ENCODE measurements at regions not wholly inside any gene's neighbourhood (a gene's known extent, or its start where the extent isn't known, plus 50 kb on each side); places are given as distances from the start of the nearest gene placed in this dataset.

- no peak for TF ChIP-seq ATF2 (tag by site-specific recombination; IDR thresholded peaks at IDR 0.05; ENCODE audit: low read depth)
These were observed 73.9 kb downstream of the PDGFA start (continued) for GRCh38 chr7:445563-446288.

DNA sequence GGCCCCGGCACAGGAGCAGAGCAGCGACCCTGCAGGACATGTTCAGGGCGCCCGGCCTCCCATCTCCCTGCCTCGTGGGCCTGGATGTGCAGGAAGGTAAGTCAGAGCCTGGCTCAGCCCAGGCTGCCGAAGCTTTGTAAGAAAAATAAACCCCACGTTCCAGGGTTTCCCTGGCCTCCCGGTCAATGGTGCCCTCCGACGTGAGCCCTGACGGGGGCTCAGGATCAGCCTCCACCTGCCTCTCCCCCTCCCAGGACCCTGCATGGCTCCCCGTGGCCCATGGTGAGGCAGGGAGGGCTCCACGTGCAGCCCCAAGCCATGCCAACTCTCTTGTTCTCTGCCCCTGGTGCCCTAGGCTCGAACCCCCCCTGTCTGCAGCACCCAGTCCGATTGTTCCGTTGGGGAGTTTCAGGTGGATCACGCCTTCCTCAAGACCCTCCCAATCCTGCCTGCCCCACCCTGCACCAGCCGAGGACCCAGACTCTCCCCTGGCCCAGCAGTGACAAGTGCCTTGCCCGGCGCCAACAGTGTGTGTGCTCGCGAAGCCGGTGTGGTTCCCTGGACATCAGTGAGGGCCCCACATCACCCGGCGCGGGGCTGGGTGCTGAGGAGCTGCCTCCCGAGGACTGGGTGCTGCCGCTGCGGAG is 73.2 kb downstream of the PDGFA start:
- POLR2A ChIA-PET, result no interaction called here
- TF ChIP-seq ZNF416 (tag by site-specific recombination; IDR thresholded peaks at IDR 0.05), result no peak
- no peak for TF ChIP-seq ZNF248 (tag by site-specific recombination; IDR thresholded peaks at IDR 0.05)
- no peak for TF ChIP-seq ZNF664 (tag by site-specific recombination; IDR thresholded peaks at IDR 0.05)
- Histone ChIP-seq H3K9me3 (ENCODE audit: control insufficient read depth, insufficient read depth, low read depth, low read length) (no peaks in the 10 kb centered on the region), H3K27ac (ENCODE audit: extremely low read depth, low read depth, low read length) (no peak overlapping the region), H3K4me3 (ENCODE audit: low read depth, low read length) (no peak overlapping the region), H3K4me1 (ENCODE audit: control insufficient read depth, insufficient read depth, low read length) (no peaks in the 10 kb centered on the region), H3K36me3 (ENCODE audit: control insufficient read depth in 2 of 2, insufficient read depth in 1 of 2, low read length in 2 of 2) (no peaks in the 10 kb centered on the region)
- CTCF ChIA-PET, result interaction anchor here (0.6 kb wide), 1 partner anchor 64 kb away, joined by 3 read pairs; no protein-coding TSS in a partner anchor

All from HEK293 (cell line).